ENCODE measurements at regions not wholly inside any gene's neighbourhood (a gene's known extent, or its start where the extent isn't known, plus 50 kb on each side); places are given as distances from the start of the nearest gene placed in this dataset.

DNA sequence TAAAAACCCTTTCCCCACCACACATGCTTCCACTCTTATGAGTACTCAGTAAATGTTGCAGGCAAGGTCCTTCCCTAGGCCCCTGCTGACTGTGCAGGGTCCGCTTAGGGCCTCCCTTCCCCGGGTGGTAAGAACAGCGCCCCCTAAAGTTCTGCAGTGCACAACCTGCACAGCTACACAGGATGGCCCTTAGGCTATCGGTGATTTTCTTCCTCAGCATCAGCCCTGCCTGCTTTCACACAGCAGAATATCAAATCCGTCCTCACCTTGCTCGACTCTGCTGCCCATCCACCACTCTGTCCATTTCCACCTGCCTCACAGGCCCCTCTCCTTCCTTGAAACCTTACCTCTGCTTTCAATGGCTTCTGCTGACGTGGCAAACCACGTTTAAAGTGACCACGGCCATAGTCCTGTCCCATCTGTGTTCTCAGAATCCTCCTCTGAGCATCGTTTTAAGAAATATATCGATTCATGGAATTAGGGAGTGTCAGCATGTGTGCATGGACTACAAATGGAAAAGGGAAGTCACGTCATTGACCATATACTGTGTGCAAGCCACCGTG lies 51.4 kb upstream of the TMEM132E start:
- no peak overlapping the region for H3K4me3 ChIP-seq (ENCODE audit: insufficient read depth, low read depth, low read length)
- H3K27me3 ChIP-seq (ENCODE audit: control insufficient read depth, insufficient read depth, low read length), result no peaks in the 10 kb centered on the region; the same call in 1 of the 2 replicates
- DNase-seq, result peak; percentile 74
- no peaks in the 10 kb centered on the region for H3K36me3 ChIP-seq (replicated peaks; ENCODE audit: control insufficient read depth, insufficient read depth, low read length)

DNA sequence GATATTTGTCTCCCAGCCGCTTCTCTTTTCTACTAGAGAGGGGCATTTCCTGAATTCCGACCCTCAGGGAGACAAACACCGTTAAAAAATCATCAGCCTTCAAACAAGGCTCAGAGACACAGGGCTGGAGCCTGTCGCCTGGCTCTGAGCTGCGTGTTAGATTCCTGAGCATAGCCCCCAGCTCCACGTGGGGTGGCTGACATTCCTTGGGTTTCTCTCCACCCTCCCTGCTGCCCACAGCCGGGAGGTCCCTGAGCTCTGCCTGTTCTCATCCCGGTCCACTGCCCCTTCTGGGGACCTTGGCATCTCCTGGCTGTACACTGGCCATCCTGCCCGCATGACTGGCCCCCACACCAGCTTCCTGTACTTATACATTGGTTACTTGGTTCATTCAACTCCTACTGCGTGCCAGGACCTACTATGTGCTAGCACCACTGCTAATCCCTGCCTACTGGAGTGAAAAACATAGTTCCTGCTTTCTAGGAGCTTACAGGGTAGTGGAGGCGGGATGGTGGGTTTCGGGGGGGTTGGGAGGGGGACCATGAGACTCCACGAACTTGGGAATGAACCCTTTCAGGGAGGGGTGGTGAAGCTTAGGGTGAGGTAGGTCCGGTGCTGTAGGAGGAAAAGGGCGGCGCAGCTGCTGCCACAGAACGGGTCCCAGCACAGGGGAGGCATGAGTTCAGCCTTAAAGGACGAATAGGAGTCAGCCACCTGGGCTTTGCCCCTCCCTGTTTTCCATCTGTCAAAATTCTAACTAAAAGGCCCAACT lies 52.1 kb upstream of the TMEM132E start:
- Histone ChIP-seq H3K36me3 (replicated peaks; ENCODE audit: control insufficient read depth, insufficient read depth, low read length) (no peaks in the 10 kb centered on the region), H3K27me3 (ENCODE audit: control insufficient read depth, insufficient read depth, low read length) (no peaks in the 10 kb centered on the region; the same call in 1 of the 2 replicates), H3K4me3 (ENCODE audit: insufficient read depth, low read depth, low read length) (no peak overlapping the region)
- no peak for DNase-seq

DNA sequence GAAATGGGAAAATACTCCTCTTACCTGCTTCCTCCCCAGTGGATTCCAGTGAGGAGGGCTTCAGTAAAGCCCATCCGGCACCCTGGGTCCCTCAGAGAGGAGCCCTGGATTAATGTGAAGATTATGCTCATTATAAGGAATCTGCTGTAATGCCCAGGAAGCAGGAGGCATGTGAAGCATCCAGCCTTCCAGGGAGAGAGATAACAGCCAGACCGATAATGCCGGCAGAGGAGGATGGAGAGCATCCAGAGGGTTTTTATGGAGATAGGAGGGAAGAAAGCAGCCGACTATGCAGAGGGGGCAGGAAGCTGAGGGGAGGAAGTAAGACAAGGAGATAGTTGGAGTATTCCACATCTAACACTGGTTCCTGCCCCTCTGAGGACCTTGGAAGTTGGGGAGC lies 53.7 kb upstream of the TMEM132E start:
- no peaks in the 10 kb centered on the region for H3K27me3 ChIP-seq (ENCODE audit: control insufficient read depth, insufficient read depth, low read length)
- DNase-seq, result no peak
- H3K36me3 ChIP-seq (replicated peaks; ENCODE audit: control insufficient read depth, insufficient read depth, low read length), result no peaks in the 10 kb centered on the region
- no peak overlapping the region for H3K4me3 ChIP-seq (ENCODE audit: insufficient read depth, low read depth, low read length)

DNA sequence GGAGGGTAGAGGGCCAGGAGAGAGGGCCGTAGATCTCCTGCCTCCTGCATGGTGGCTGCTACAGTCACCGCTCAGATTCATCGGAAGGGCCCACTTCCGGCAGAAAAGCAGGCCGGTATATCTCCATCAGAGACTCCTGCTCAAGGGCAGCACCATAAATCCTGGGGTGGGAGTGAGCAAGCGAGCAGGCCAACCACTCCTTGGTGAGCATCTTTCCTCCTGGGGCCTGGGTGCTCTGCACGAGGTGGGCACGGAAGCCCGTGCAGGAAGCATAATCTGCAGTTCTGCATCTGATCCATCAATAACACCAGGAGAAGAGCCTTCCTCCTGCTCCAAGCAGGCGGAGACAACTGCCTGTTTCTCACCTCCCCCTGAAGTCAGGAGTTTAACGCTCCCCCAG lies 57.4 kb upstream of the TMEM132E start:
- Histone ChIP-seq H3K36me3 (replicated peaks; ENCODE audit: control insufficient read depth, insufficient read depth, low read length) (no peaks in the 10 kb centered on the region), H3K27me3 (ENCODE audit: control insufficient read depth, insufficient read depth, low read length) (no peaks in the 10 kb centered on the region; the same call in 1 of the 2 replicates), H3K4me3 (ENCODE audit: insufficient read depth, low read depth, low read length) (no peak overlapping the region)
- no peak for DNase-seq

DNA sequence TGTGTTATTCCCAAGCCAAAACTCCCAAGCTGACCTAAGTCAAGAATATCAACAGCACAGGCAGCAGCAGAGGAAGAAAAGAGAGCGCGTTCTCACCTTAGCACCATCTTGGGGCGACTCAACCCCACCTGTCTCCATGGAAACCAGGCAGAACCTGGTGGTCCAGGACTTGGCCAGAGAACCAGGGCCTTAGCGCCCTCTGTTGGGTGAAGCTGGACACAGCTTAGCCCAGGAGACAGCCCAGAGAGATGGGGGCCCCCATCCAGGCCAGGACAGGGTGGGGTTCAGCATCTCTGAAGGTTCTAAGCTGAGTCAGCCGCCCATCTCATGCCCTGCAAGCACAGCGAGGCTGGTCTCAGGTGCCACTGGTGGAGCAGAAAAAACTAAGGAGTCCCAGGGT lies 60.1 kb upstream of the TMEM132E start:
- Histone ChIP-seq H3K27me3 (ENCODE audit: control insufficient read depth, insufficient read depth, low read length) (no peaks in the 10 kb centered on the region; the same call in 1 of the 2 replicates), H3K4me3 (ENCODE audit: insufficient read depth, low read depth, low read length) (no peak overlapping the region), H3K36me3 (replicated peaks; ENCODE audit: control insufficient read depth, insufficient read depth, low read length) (no peaks in the 10 kb centered on the region)
- DNase-seq, result peak; percentile 84

DNA sequence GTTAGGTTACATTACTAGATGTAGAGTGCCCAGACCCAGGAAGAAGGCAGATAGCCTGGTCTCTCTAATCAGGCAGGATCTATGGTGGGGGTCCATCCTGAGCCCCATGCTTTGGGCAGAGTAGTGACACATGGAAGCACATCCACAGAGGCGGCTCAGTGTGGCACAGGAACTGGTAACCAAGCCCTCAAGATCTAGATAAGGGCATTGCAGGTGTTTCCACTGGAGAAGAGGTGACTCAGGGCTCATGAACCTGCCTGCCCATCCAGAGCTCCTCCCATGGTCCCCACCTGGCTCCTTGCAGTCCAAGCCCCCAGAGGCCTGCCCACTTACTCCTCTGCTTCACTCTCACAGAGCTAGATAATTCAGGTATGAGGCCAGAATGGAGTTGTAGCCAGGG lies 62.0 kb upstream of the TMEM132E start:
- Histone ChIP-seq H3K36me3 (replicated peaks; ENCODE audit: control insufficient read depth, insufficient read depth, low read length) (no peaks in the 10 kb centered on the region), H3K27me3 (ENCODE audit: control insufficient read depth, insufficient read depth, low read length) (no peaks in the 10 kb centered on the region; the same call in 1 of the 2 replicates), H3K4me3 (ENCODE audit: insufficient read depth, low read depth, low read length) (no peak overlapping the region)
- no peak for DNase-seq

DNA sequence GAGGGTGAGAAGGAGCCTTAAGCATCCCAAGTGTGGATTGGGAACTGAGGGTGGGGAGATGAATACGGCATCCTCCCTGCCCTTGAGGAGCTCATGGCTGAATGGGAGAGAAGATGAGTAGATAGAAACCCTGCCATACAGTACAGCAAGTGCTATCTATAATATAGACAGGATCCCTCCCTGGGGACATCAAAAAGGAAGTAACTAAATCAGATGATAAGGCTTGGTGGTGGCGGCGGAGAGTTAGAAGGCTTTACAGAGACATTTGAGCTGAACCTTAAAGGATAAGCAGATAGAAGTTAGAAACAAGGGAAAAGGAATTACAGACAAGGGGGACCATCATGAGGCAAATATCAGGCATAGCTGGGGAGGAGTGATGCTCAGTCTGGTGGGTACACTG lies 67.5 kb upstream of the TMEM132E start:
- Histone ChIP-seq H3K4me3 (ENCODE audit: insufficient read depth, low read depth, low read length) (no peak overlapping the region), H3K36me3 (replicated peaks; ENCODE audit: control insufficient read depth, insufficient read depth, low read length) (no peaks in the 10 kb centered on the region), H3K27me3 (ENCODE audit: control insufficient read depth, insufficient read depth, low read length) (peaks cover 4% of the 10 kb centered on the region; the same call in 1 of the 2 replicates)
- no peak for DNase-seq

DNA sequence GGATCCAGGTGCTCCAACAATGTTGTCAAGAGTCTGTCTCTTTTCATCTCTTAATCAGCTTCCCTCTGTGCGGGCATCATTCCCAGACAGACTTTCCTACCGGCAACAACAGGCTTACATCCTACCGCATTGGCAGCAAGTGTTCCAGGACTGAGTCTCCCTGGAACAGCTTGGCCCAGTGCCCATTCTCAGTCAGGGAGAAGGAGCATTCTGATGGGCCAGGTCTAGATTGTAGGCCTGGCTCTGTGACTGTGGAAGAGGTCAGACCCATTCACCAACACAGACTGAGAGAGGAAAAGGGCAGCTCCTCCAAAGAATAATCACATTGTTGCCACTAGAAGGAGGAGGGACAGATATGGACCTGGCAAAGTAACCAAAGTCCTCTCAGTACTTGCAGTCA lies 68.1 kb upstream of the TMEM132E start:
- H3K27me3 ChIP-seq (ENCODE audit: control insufficient read depth, insufficient read depth, low read length), result peaks cover 5% of the 10 kb centered on the region; the same call in 1 of the 2 replicates
- DNase-seq, result no peak
- no peak overlapping the region for H3K4me3 ChIP-seq (ENCODE audit: insufficient read depth, low read depth, low read length)
- H3K36me3 ChIP-seq (replicated peaks; ENCODE audit: control insufficient read depth, insufficient read depth, low read length), result no peaks in the 10 kb centered on the region

DNA sequence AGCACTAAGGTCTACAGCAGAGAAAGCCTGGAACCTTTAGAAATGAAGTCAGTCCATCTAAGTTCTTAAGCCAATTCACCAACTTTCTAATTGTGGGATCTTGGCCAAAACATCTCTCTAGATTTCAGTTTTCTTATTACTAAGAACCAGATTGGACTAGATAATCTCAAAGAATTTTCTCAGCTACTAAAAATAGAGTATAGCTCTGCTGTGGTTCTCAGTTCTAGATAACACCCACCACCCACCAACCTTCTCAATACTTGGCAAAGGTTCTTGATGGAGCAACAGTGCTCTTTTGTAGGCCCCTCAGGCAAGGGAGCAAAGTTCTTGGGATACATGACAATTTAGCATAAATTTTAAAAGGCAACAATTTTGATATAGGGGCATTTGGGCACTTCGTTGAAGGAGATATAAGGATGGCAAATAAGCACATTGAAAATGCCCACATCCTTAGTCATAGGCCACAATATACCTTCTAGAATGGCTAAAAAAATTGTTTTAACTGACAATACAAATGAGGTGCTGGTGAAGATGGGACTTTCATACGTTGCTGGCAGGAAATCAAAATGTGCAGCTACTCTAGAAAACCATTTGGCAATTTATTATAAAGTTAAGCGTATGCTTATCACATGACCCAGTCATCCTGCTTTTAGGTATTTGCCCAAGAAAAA lies 74.4 kb upstream of the TMEM132E start:
- H3K36me3 ChIP-seq (replicated peaks; ENCODE audit: control insufficient read depth, insufficient read depth, low read length), result no peaks in the 10 kb centered on the region
- H3K27me3 ChIP-seq (ENCODE audit: control insufficient read depth, insufficient read depth, low read length), result peaks cover 10% of the 10 kb centered on the region; the same call in 1 of the 2 replicates
- no peak for DNase-seq

DNA sequence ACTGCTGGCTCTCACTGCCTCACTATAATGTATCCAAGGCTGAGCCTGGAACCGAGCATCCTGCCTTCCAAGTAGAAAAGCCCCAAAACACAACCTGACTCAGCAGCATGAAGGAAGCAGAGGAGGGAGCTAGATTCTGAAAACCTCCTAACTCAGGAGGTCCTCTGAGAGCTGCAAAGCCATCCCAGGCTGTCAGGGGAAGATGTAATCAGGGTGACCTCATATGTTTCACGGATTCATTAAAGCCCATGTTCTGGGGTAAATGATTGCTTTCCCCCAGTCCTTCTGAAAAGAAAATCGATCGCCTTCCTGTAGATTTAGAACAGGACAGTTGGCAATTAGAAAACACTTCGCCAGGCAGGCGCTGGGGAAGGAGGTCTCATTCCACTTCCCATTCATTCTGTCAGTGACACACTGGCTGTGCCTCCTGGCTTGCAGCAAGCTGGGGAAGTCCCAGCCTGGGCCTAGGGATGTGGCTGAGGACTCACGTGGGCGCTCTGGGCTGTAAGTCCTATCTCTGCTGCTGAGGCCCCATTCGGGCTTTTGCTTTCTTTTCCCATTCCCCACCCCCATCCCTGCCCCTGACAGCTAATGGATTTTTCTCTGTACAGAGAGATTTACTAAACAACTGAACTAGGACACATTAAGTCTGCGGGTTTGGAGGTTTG lies 75.7 kb upstream of the TMEM132E start:
- Histone ChIP-seq H3K36me3 (replicated peaks; ENCODE audit: control insufficient read depth, insufficient read depth, low read length) (no peaks in the 10 kb centered on the region), H3K27me3 (ENCODE audit: control insufficient read depth, insufficient read depth, low read length) (peaks cover 10% of the 10 kb centered on the region; the same call in 1 of the 2 replicates), H3K4me3 (ENCODE audit: insufficient read depth, low read depth, low read length) (no peak overlapping the region)
- no peak for DNase-seq

More for the DNA sequence above, 74.4 kb upstream of the TMEM132E start:
- no peak overlapping the region for H3K4me3 ChIP-seq (ENCODE audit: insufficient read depth, low read depth, low read length)

DNA sequence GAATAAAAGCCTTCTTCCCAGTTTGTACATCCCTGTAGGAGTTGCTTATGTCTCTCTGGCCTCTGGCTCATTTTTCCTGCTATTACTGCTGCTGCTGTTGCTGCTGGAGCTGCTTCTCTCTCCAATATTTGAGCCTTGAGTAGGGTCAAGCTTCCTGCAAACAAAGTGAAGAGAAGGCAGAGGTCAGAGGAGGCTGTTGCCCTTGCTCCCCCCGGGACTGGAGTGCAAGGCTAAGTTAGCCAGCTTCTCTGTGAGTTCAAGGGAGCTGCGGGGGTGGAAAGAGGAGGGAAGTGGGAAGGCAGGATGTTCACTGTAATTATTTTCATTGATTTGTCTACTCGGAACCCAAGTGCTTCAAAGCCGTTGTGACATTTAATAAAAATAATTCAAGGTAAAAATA lies 77.0 kb upstream of the TMEM132E start:
- Histone ChIP-seq H3K27me3 (ENCODE audit: control insufficient read depth, insufficient read depth, low read length) (peaks cover 10% of the 10 kb centered on the region; the same call in 1 of the 2 replicates), H3K4me3 (ENCODE audit: insufficient read depth, low read depth, low read length) (no peak overlapping the region), H3K36me3 (replicated peaks; ENCODE audit: control insufficient read depth, insufficient read depth, low read length) (no peaks in the 10 kb centered on the region)
- DNase-seq, result no peak

DNA sequence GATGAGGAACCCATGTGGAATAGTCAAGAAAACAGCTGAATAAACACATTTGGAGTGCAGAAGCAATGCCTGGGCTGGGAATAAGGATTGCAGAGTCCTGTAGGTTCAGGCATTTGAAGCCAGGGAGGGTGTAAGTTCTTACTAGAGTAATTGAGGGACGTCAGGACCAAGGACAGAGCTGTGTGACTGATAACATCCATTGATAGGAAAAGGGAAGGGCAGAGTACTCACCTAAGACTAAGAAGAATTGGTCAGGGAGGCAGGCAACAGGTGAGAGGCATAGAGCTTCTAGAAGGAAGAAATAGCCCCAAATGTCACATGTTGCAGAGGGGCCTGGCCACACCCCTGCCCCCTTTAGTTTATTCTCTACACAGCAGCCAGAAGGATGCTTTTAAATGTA lies 79.8 kb upstream of the TMEM132E start:
- peak; percentile 73 for DNase-seq
- Histone ChIP-seq H3K4me3 (ENCODE audit: insufficient read depth, low read depth, low read length) (no peak overlapping the region), H3K27me3 (ENCODE audit: control insufficient read depth, insufficient read depth, low read length) (peaks cover 3% of the 10 kb centered on the region; the same call in 1 of the 2 replicates), H3K36me3 (replicated peaks; ENCODE audit: control insufficient read depth, insufficient read depth, low read length) (no peaks in the 10 kb centered on the region)

DNA sequence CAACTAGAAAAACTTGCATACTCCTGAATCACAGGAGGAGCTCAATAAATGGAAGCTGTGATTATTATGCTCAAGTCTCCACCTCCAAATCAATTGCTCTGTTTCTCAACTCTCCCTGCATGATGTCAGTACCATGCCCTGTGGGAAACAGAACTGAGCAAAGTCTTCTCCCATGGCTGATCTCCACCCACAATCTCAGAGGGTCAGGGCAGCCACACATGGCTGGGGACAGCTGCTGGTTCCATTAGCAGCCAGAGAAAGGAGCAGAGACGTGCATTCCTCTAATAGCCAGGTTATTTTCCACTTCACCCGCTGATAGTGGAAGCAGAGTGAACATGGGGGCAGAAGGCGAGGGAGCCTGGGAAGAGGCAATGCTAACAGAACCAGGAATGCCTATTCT lies 85.5 kb upstream of the TMEM132E start:
- Histone ChIP-seq H3K4me3 (ENCODE audit: insufficient read depth, low read depth, low read length) (no peak overlapping the region), H3K27me3 (ENCODE audit: control insufficient read depth, insufficient read depth, low read length) (0 out of 2 replicates have a peak, but pooled peaks cover under 1% of the 10 kb centered on the region), H3K36me3 (replicated peaks; ENCODE audit: control insufficient read depth, insufficient read depth, low read length) (no peaks in the 10 kb centered on the region)
- no peak for DNase-seq

DNA sequence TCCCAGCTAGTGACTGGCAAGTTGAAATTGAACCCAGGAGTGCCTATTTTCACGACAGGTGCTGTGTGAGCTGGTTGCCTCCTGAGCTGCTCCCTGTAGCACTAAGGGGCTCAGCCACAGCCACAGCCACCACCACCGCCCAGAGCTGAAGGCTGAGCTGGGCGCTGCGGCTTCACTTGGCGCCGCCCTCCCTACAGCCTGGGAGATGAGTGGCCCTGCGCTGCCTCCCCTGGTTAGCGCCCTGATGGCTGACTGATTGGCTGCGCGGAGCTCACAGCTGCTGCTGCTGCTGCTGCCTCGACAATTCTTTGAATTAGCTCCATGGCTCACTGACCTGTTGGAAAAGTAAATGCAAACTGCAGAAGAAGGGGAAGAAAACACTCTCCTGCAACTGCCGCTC lies 91.8 kb upstream of the TMEM132E start:
- peak; percentile 74 for DNase-seq
- peaks cover 2% of the 10 kb centered on the region for H3K27me3 ChIP-seq (ENCODE audit: control insufficient read depth, insufficient read depth, low read length)
- no peaks in the 10 kb centered on the region for H3K36me3 ChIP-seq (replicated peaks; ENCODE audit: control insufficient read depth, insufficient read depth, low read length)
- H3K4me3 ChIP-seq (ENCODE audit: insufficient read depth, low read depth, low read length), result no peak overlapping the region

Measured in H7 (cell line).